B cell (primary cell): ENCODE measurements at regions not wholly inside any gene's neighbourhood (a gene's known extent, or its start where the extent isn't known, plus 50 kb on each side); places are given as distances from the start of the nearest gene placed in this dataset.

ENCODE experiments used
- EZH2 ChIP-seq: IDR thresholded peaks from 2 replicates; pipeline ENCODE4 v1.6.1; 2012; ENCODE audit warnings: borderline replicate concordance, low read depth, mild to moderate bottlenecking, moderate library complexity, low read length; ENCODE audit not compliant: insufficient read depth, poor library complexity, severe bottlenecking
- TF ChIP-seq, protein P1 (sequence below): fragments of 200-600 bp; IDR thresholded peaks from one replicate; pipeline ENCODE4 v1.8.0; 2022; ENCODE audit warnings: antibody characterized with exemption, mild to moderate bottlenecking

DNA sequence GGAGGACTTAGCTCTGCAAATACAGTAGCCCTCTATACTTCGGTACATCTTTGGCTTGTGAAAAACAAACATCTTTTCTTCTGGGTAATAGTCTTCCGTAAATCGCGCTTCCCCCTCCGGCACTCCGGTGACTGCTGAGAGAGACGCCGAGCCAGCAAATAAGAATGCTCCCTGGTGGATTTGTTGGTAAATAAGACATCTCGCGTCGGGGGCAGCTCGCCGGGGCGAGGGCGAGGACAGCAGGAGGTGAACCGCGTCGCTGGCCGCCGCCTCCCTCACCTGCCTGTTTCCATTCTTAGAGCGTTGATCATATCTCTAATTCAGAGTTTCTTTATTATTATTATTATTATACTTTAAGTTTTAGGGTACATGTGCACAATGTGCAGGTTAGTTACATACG, 117.6 kb downstream of the PMAIP1 start:
- TF ChIP-seq, protein P1, sequence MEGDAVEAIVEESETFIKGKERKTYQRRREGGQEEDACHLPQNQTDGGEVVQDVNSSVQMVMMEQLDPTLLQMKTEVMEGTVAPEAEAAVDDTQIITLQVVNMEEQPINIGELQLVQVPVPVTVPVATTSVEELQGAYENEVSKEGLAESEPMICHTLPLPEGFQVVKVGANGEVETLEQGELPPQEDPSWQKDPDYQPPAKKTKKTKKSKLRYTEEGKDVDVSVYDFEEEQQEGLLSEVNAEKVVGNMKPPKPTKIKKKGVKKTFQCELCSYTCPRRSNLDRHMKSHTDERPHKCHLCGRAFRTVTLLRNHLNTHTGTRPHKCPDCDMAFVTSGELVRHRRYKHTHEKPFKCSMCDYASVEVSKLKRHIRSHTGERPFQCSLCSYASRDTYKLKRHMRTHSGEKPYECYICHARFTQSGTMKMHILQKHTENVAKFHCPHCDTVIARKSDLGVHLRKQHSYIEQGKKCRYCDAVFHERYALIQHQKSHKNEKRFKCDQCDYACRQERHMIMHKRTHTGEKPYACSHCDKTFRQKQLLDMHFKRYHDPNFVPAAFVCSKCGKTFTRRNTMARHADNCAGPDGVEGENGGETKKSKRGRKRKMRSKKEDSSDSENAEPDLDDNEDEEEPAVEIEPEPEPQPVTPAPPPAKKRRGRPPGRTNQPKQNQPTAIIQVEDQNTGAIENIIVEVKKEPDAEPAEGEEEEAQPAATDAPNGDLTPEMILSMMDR, result no peak
- no peak for TF ChIP-seq EZH2
